B cell (primary cell): ENCODE measurements at regions not wholly inside any gene's neighbourhood (a gene's known extent, or its start where the extent isn't known, plus 50 kb on each side); places are given as distances from the start of the nearest gene placed in this dataset.

Source experiments
- ATAC-seq: fragments of 200-7000 bp; cut with Tn5 transposase; one replicate; pipeline ENCODE4 v1.10.0; 2021; ENCODE audit warnings: low read depth, mild to moderate bottlenecking, moderate number of reproducible peaks, moderate library complexity
- CTCF ChIA-PET: fragments of 350-600 bp; sonication (Branson Sonifier 250); formaldehyde crosslinking; loops from one replicate; lab custom pipeline; 2021; ENCODE audit warnings: antibody characterized with exemption, inconsistent platforms; lab: Charles Lee
- POLR2A ChIA-PET: fragments of 350-600 bp; sonication (Branson Sonifier 250); formaldehyde crosslinking; loops from one replicate; lab custom pipeline; 2021; ENCODE audit warnings: antibody characterized with exemption; lab: Charles Lee
- DNase-seq: peaks from one replicate; pipeline ENCODE4 v3.0.0; 2013
- H2AFZ ChIP-seq: 2 replicates; pipeline ENCODE4 v1.6.1; 2012; ENCODE audit warnings: mild to moderate bottlenecking, low read depth, low read length; ENCODE audit not compliant: insufficient read depth, poor library complexity, severe bottlenecking
- H3K27ac ChIP-seq, 2 donors: 1 replicate in 1 of 2; 2 replicates in 1 of 2; pipeline ENCODE4 v1.5.1; 2012 to 2013; ENCODE audit warnings: low read length in 2 of 2, mild to moderate bottlenecking in 2 of 2, moderate library complexity in 1 of 2
- H3K27me3 ChIP-seq, 4 experiments: fragments of 200-600 bp in 1 of 4; sonication (generic) in 1 of 4; replicated peaks in 1 of 4; 1 replicate in 2 of 4; 2 replicates in 2 of 4; pipeline versions ENCODE4 v1.6.1 to v1.7.0; 2013 to 2016; ENCODE audit warnings: low read length in 3 of 4, mild to moderate bottlenecking in 2 of 4, mixed read lengths in 1 of 4, moderate library complexity in 1 of 4; ENCODE audit not compliant: insufficient read depth in 4 of 4, control insufficient read depth in 3 of 4; ENCODE audit errors: control extremely low read depth in 1 of 4
- H3K36me3 ChIP-seq, 2 experiments: replicated peaks in 1 of 2; 1 replicate in 1 of 2; 2 replicates in 1 of 2; pipeline versions ENCODE4 v1.6.1 to v1.7.1; 2013; ENCODE audit warnings: low read length in 1 of 2; ENCODE audit not compliant: insufficient read depth in 2 of 2, control insufficient read depth in 1 of 2; ENCODE audit errors: control extremely low read depth in 1 of 2, extremely low read depth in 1 of 2
- H3K4me1 ChIP-seq, 2 donors: fragments of 200-600 bp in 1 of 2; sonication (generic) in 1 of 2; 1 replicate in 1 of 2; 2 replicates in 1 of 2; pipeline versions ENCODE4 v1.5.1 to v1.6.1; 2013 to 2017; ENCODE audit warnings: low read length in 2 of 2; ENCODE audit not compliant: control insufficient read depth in 2 of 2, insufficient read depth in 2 of 2
- H3K4me2 ChIP-seq: replicated peaks from 2 replicates; pipeline ENCODE3; 2012; ENCODE audit warnings: mild to moderate bottlenecking, low read depth, low read length; ENCODE audit not compliant: poor library complexity, severe bottlenecking
- H3K4me3 ChIP-seq, 5 experiments: fragments of 200-600 bp in 1 of 5; sonication (generic) in 1 of 5; 1 replicate in 3 of 5; 2 replicates in 2 of 5; pipeline versions ENCODE4 v1.5.1 to v1.7.0; 2011 to 2016; ENCODE audit warnings: low read length in 4 of 5, mild to moderate bottlenecking in 4 of 5, low read depth in 2 of 5, control low read depth in 1 of 5, moderate library complexity in 1 of 5; ENCODE audit not compliant: insufficient read depth in 1 of 5; ENCODE audit errors: control extremely low read depth in 1 of 5, extremely low read depth in 1 of 5
- H3K79me2 ChIP-seq: fragments of 200-600 bp; sonication (generic); one replicate; pipeline ENCODE4 v1.6.0; 2016; ENCODE audit warnings: low read length; ENCODE audit not compliant: control insufficient read depth, insufficient read depth
- H3K9ac ChIP-seq: fragments of 200-600 bp; sonication (generic); 2 replicates; pipeline ENCODE4 v1.6.1; 2017; ENCODE audit warnings: mild to moderate bottlenecking, low read length, moderate library complexity
- H3K9me3 ChIP-seq, 3 donors: one replicate each; pipeline versions ENCODE4 v1.6.1 to v1.7.1; 2013; ENCODE audit warnings: low read length in 2 of 3; ENCODE audit not compliant: control insufficient read depth in 2 of 3, insufficient read depth in 1 of 3; ENCODE audit errors: control extremely low read depth in 1 of 3
- H4K20me1 ChIP-seq: 2 replicates; pipeline ENCODE4 v1.6.0; 2012; ENCODE audit warnings: mild to moderate bottlenecking, low read length; ENCODE audit not compliant: insufficient read depth, control insufficient read depth, poor library complexity, severe bottlenecking
- H3K27ac Mint-ChIP-seq: one replicate; pipeline ENCODE4 v1.8.0; 2021; ENCODE audit warnings: mixed read lengths
- H3K27me3 Mint-ChIP-seq: one replicate; pipeline ENCODE4 v1.8.0; 2021; ENCODE audit warnings: mixed read lengths
- H3K4me1 Mint-ChIP-seq: one replicate; pipeline ENCODE4 v1.8.0; 2021; ENCODE audit warnings: mixed read lengths
- H3K4me3 Mint-ChIP-seq: one replicate; pipeline ENCODE4 v1.8.0; 2021; ENCODE audit warnings: mixed read lengths
- H3K9me3 Mint-ChIP-seq: one replicate; pipeline ENCODE4 v1.8.0; 2022; ENCODE audit warnings: mixed read lengths; ENCODE audit not compliant: insufficient read depth
- EZH2 ChIP-seq: IDR thresholded peaks from 2 replicates; pipeline ENCODE4 v1.6.1; 2012; ENCODE audit warnings: borderline replicate concordance, low read depth, mild to moderate bottlenecking, moderate library complexity, low read length; ENCODE audit not compliant: insufficient read depth, poor library complexity, severe bottlenecking
- WGBS: methylation state at CpG from one replicate; pipeline ENCODE4 v1.1.5; 2013; ENCODE audit warnings: missing lambda C conversion rate; ENCODE audit not compliant: insufficient coverage; 5-methylcytosine and 5-hydroxymethylcytosine counted together
- intact Hi-C: fragments of 100-400 bp; cut with micrococcal nuclease; formaldehyde crosslinking; loops from one replicate; pipeline ENCODE4 v1.10.0; 2022
- TF ChIP-seq, protein P1 (sequence below): fragments of 200-600 bp; IDR thresholded peaks from one replicate; pipeline ENCODE4 v1.8.0; 2022; ENCODE audit warnings: antibody characterized with exemption, mild to moderate bottlenecking

DNA sequence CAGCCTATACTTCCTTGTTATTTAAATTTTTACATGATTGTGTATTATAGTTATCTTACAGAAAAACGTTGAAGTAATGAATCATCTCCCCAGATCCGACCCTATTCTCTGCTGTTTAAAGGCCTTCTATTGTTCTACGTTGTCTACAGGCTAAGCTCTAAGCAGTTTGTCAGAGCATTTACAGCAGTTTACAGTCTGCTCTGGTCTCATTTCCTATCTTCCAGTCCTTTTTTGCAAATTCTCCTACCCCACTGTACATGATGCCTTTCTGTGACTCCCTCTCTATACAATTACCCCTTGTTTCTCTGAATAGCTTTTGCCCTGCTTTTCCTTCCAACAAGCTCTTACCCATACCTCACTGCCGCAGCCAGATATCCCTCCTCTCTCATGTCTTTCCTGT, 319.2 kb upstream of the FMN2 start:
- Histone ChIP-seq H3K9ac (no peak overlapping the region), H3K27me3 (no peaks in the 10 kb centered on the region), H2AFZ (no peak overlapping the region), H3K9me3 (no peaks in the 10 kb centered on the region), H3K4me2 (no peak overlapping the region), H3K4me1 (no peaks in the 10 kb centered on the region), H3K4me3 (no peak overlapping the region), H3K36me3 (no peaks in the 10 kb centered on the region), H3K27ac (no peak overlapping the region), H3K79me2 (no peaks in the 10 kb centered on the region), H4K20me1 (no peaks in the 10 kb centered on the region)
- POLR2A ChIA-PET = no interaction called here
- H3K27me3 Mint-ChIP-seq = no peaks in the 10 kb centered on the region
- H3K4me1 Mint-ChIP-seq = no peaks in the 10 kb centered on the region
- 95% methylated on average over 4 of the region's 4 CpGs for WGBS
- H3K9me3 Mint-ChIP-seq = peaks cover 2% of the 10 kb centered on the region
- CTCF ChIA-PET = no interaction called here
- ATAC-seq (no peak), DNase-seq (no peak)
- no peak overlapping the region for H3K27ac Mint-ChIP-seq
- intact Hi-C loops = no loop called here
- H3K4me3 Mint-ChIP-seq = no peak overlapping the region
- no peak for TF ChIP-seq EZH2
- TF ChIP-seq, protein P1, sequence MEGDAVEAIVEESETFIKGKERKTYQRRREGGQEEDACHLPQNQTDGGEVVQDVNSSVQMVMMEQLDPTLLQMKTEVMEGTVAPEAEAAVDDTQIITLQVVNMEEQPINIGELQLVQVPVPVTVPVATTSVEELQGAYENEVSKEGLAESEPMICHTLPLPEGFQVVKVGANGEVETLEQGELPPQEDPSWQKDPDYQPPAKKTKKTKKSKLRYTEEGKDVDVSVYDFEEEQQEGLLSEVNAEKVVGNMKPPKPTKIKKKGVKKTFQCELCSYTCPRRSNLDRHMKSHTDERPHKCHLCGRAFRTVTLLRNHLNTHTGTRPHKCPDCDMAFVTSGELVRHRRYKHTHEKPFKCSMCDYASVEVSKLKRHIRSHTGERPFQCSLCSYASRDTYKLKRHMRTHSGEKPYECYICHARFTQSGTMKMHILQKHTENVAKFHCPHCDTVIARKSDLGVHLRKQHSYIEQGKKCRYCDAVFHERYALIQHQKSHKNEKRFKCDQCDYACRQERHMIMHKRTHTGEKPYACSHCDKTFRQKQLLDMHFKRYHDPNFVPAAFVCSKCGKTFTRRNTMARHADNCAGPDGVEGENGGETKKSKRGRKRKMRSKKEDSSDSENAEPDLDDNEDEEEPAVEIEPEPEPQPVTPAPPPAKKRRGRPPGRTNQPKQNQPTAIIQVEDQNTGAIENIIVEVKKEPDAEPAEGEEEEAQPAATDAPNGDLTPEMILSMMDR = no peak

DNA sequence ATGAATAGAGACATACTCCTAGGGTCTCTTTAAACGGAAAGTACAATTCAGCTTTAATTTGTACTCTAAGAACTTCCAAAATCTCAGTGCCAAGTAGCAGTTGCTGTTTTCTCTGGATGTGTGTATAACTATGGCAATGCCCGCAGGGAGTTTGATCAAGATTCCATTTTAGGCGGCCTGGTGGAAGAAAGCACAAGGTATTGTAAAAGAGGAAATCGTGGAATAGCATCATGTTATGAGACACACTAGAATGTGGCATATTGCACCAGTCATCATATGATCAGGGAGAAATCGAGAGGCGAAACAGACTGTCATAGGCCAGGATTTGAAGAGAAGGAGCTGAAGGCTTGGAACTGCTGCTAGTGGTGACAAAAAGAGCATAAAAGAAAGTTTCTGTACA, 316.2 kb upstream of the FMN2 start:
- H3K27ac Mint-ChIP-seq = no peak overlapping the region
- Histone ChIP-seq H3K27ac (no peak overlapping the region), H4K20me1 (no peaks in the 10 kb centered on the region), H3K4me2 (no peak overlapping the region), H3K4me3 (no peak overlapping the region), H3K27me3 (no peaks in the 10 kb centered on the region), H3K4me1 (no peaks in the 10 kb centered on the region), H3K79me2 (no peaks in the 10 kb centered on the region), H3K9me3 (no peaks in the 10 kb centered on the region), H3K36me3 (no peaks in the 10 kb centered on the region), H3K9ac (no peak overlapping the region), H2AFZ (no peak overlapping the region)
- DNase-seq (no peak), ATAC-seq (no peak)
- ChIA-PET POLR2A (no interaction called here), CTCF (no interaction called here)
- peaks cover under 1% of the 10 kb centered on the region for H3K9me3 Mint-ChIP-seq
- no peaks in the 10 kb centered on the region for H3K27me3 Mint-ChIP-seq
- no peaks in the 10 kb centered on the region for H3K4me1 Mint-ChIP-seq
- H3K4me3 Mint-ChIP-seq = no peak overlapping the region
- WGBS = 98% methylated on average over 5 of the region's 6 CpGs
- TF ChIP-seq, protein P1 = no peak
- TF ChIP-seq EZH2 = no peak
- intact Hi-C loops = no loop called here
